Fibroblast of the aortic adventitia (primary cell): ENCODE measurements at regions not wholly inside any gene's neighbourhood (a gene's known extent, or its start where the extent isn't known, plus 50 kb on each side); places are given as distances from the start of the nearest gene placed in this dataset.
A peak's percentile ranks its signal among the peaks of the same experiment; 100 is the strongest.

ENCODE experiments used
- DNase-seq: peaks from one replicate; pipeline ENCODE4 v3.0.0-alpha.2; 2010; ENCODE audit warnings: low read depth
- H3K4me3 ChIP-seq: 2 replicates; pipeline ENCODE4 v1.5.1; 2011; ENCODE audit warnings: low read depth, mild to moderate bottlenecking, control low read depth, low read length, moderate library complexity
- TF ChIP-seq, protein P1 (sequence below): IDR thresholded peaks from 2 replicates; pipeline ENCODE4 v1.5.1; 2011; ENCODE audit warnings: mild to moderate bottlenecking, low read length, control low read depth, inconsistent platforms; ENCODE audit not compliant: insufficient read depth

DNA sequence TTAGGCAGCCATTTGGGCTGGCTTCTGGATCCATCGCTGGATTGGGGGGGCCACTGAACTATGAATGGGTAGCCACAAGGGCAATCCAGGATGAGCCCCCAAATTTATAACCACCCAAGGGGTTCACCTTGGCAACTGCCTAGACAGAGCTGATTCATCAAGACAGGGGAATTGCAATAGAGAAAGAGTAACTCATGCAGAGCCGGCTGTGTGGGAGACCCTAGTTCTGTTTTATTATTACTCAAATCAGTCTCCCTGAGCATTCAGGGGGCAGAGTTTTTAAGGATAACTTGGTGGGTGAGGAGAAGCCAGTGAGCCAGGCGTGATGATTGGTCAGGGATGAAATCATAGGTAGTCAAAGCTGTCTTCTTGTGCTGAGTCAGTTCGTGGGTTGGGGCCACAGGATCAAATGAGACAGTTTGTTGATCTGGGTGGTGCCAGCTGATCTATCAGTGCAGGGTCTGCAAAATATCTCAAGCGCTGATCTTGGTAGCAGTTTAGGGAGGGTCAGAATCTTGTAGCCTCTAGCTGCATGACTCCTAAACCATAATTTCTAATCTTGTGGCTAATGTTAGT lies 57.9 kb downstream of the DNAJB9 start:
- no peak for DNase-seq
- TF ChIP-seq, protein P1, sequence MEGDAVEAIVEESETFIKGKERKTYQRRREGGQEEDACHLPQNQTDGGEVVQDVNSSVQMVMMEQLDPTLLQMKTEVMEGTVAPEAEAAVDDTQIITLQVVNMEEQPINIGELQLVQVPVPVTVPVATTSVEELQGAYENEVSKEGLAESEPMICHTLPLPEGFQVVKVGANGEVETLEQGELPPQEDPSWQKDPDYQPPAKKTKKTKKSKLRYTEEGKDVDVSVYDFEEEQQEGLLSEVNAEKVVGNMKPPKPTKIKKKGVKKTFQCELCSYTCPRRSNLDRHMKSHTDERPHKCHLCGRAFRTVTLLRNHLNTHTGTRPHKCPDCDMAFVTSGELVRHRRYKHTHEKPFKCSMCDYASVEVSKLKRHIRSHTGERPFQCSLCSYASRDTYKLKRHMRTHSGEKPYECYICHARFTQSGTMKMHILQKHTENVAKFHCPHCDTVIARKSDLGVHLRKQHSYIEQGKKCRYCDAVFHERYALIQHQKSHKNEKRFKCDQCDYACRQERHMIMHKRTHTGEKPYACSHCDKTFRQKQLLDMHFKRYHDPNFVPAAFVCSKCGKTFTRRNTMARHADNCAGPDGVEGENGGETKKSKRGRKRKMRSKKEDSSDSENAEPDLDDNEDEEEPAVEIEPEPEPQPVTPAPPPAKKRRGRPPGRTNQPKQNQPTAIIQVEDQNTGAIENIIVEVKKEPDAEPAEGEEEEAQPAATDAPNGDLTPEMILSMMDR = no peak
- no peak overlapping the region for H3K4me3 ChIP-seq

DNA sequence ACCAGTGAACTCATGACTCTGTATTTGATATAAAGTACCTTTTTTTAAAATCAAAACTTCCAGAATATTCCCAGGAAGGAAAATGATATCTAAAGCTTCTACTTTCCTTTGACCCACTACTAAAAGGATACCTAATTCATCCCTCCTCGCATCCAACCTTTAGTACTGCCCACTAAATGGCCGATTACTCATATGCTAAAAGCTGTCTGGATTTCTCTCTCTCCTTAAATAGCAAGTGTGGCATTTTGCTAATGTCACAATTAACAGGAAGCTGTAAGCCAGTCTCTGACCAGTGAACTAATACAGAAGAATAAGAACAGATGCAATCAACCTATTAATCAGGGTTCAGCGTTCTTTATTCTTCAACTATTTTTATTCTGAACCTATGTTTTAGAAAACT lies 59.0 kb downstream of the DNAJB9 start:
- no peak for DNase-seq
- no peak overlapping the region for H3K4me3 ChIP-seq
- TF ChIP-seq, protein P1 = no peak

DNA sequence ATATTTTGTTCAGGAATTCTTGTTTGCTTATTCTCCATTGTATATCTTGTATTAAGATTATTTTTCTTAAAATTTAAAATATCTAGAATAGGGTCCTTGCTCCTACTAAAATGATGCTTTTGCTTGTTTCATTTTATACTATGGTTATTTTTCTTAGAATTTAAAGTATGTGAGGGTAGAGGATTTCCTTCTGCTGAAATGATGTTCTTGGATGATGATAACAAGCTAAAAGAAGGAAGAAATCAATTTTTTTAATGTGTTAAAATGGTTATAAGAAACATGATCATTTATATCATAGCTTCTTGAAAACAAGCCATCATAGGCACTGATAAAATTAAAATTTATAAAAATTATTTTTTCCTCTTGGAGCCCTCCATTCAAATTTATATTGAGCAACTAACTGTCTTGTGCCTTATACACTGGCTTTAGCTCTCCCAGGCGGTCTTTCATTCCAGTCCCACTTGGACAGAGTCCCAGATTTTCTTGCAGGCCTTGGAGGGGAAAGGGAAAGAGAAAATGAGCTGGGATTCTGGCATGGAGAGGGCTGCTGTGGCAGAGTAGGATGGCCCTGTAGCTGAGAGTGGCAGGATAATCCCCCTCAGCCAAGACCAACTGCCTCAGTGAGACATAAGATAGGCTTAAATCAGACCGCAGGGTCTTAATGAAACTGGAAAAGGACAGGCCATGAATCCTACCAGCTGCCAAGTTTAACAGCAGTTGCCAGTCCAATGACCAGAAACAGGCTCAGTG lies 60.2 kb downstream of the DNAJB9 start:
- no peak overlapping the region for H3K4me3 ChIP-seq
- peak; percentile 45 for DNase-seq
- TF ChIP-seq, protein P1 = no peak

DNA sequence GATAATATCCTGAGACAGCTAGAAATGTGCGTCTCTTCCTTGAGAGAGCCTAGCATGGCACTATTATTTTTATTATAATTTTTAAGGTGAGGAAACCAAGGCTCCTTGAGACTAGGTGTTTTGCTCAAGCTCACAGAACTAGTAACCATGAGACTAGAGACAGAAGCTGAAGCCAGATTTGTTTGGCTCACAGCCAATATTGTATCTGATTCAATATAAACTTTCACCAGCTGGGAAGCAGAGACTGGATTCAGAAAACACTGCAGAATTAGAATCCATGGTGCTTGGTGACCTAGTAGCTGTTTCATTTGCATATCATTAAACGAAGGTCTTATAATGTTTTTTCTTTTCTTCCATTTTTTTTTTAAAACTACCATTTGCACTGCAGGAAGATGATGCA lies 64.4 kb downstream of the DNAJB9 start:
- H3K4me3 ChIP-seq = no peak overlapping the region
- no peak for DNase-seq
- TF ChIP-seq, protein P1 = no peak

DNA sequence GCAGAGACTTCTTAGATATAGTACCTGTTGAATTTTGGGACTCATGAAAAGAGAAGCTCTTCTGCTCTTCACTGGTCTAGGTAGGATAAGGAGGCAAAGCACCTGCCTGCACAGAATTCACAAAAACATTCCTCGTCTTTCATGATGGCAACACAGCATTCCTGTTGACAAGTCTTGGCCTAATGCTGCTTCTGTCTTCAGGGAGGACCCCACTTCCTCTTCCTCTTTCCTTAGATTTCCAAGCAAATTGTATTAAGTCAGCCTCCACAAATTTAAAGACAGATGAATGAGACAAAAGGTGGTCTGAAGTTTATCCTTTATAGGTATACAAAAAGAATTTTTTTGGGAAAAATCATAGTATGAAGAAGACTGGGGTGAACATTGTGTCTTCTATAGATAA lies 64.9 kb downstream of the DNAJB9 start:
- DNase-seq = no peak

DNA sequence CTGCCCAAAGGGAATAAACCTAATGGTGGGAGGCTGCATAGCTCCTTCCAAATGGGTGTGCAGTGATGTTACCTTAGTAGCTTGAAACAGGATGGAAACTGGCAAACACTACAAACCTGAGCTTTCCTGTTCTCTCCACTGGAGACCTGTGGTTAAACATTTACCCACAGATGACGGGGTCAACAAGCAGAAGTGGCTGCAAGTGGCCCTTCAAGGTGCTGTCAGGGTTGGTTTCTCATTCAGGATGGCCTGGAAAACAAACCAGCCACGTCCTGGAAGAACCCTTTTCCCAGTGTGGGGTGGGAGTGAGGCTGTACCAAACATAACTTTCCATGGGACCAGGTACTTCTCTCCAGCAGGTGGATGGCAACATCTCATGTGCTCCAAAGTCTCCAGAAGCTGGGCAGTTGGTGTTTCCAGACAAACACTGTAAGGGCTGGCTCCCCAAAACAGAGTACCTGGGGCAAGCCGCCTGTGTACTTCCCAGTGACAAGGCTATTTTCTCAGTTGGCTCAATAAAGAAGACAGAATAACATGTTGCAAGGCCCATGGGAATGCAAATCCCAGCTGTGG lies 67.5 kb downstream of the DNAJB9 start:
- no peak overlapping the region for H3K4me3 ChIP-seq
- no peak for DNase-seq
- TF ChIP-seq, protein P1 = no peak

More for the DNA sequence above, 64.9 kb downstream of the DNAJB9 start:
- TF ChIP-seq, protein P1 = no peak
- no peak overlapping the region for H3K4me3 ChIP-seq

DNA sequence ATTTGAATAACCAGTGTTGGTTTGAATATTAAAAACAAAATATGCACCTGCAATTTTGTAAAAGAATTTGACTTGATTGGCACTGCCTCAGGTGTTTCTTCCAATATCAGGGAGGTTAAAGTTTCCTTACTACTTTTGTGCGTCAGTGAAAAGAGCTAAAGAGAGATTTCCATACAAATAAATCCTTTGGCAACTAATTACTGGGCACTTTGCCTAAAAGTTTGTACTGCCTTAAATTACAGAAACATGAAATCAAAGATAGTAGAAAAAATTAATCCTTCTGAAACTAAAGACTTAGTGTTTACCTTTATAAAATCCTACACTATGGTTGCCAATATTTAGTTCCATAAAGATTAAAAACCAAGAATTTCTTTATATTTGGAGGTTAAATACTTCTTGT lies 72.5 kb downstream of the DNAJB9 start:
- TF ChIP-seq, protein P1 = no peak
- H3K4me3 ChIP-seq = no peak overlapping the region
- no peak for DNase-seq
